DOHH2 (cell line): ENCODE measurements at regions not wholly inside any gene's neighbourhood (a gene's known extent, or its start where the extent isn't known, plus 50 kb on each side); places are given as distances from the start of the nearest gene placed in this dataset.
A peak's percentile ranks its signal among the peaks of the same experiment; 100 is the strongest.

Source experiments
- H3F3A ChIP-seq: fragments of 200-600 bp; sonication (generic), shearing (Covaris generic); 2 replicates; pipeline ENCODE4 v1.6.0; 2016; ENCODE audit warnings: antibody characterized with exemption, mild to moderate bottlenecking; ENCODE audit not compliant: control insufficient read depth, insufficient read depth
- H3K27ac ChIP-seq: fragments of 200-600 bp; sonication (generic); 2 replicates; pipeline ENCODE4 v1.5.1; 2014; ENCODE audit warnings: low read depth, mild to moderate bottlenecking, low read length, moderate library complexity
- H3K27me3 ChIP-seq: fragments of 200-600 bp; sonication (generic); 2 replicates; pipeline ENCODE4 v1.6.1; 2014; ENCODE audit warnings: mild to moderate bottlenecking, low read length, mixed read lengths; ENCODE audit not compliant: control insufficient read depth
- H3K36me3 ChIP-seq: fragments of 200-600 bp; sonication (generic); 2 replicates; pipeline ENCODE4 v1.6.1; 2014; ENCODE audit warnings: mild to moderate bottlenecking, low read length, moderate library complexity, mixed read lengths; ENCODE audit not compliant: control insufficient read depth
- H3K4me1 ChIP-seq: fragments of 200-600 bp; sonication (generic); 2 replicates; pipeline ENCODE4 v1.6.1; 2014; ENCODE audit warnings: mild to moderate bottlenecking, low read length, mixed read lengths; ENCODE audit not compliant: control insufficient read depth
- H3K4me2 ChIP-seq: fragments of 200-600 bp; sonication (generic); 2 replicates; pipeline ENCODE4 v1.6.0; 2014; ENCODE audit warnings: mild to moderate bottlenecking, low read length, moderate library complexity
- H3K4me3 ChIP-seq: fragments of 200-600 bp; sonication (generic); 2 replicates; pipeline ENCODE4 v1.5.1; 2014; ENCODE audit warnings: mild to moderate bottlenecking, low read length, mixed read lengths
- H3K79me2 ChIP-seq: fragments of 200-600 bp; sonication (generic); 2 replicates; pipeline ENCODE4 v1.6.1; 2014; ENCODE audit warnings: mild to moderate bottlenecking, low read length, mixed read lengths; ENCODE audit not compliant: control insufficient read depth
- H3K9me2 ChIP-seq: fragments of 200-600 bp; sonication (generic); replicated peaks from 2 replicates; pipeline ENCODE4 v1.6.1; 2014; ENCODE audit warnings: mild to moderate bottlenecking, low read length, mixed read lengths; ENCODE audit not compliant: control insufficient read depth
- H3K9me3 ChIP-seq: fragments of 200-600 bp; sonication (generic); 2 replicates; pipeline ENCODE4 v1.6.1; 2014; ENCODE audit warnings: antibody characterized with exemption, low read length, mixed read lengths; ENCODE audit not compliant: control insufficient read depth, insufficient read depth
- H4K20me1 ChIP-seq: fragments of 200-600 bp; sonication (generic); 2 replicates; pipeline ENCODE4 v1.6.0; 2014; ENCODE audit warnings: low read depth, mild to moderate bottlenecking, antibody characterized with exemption, low read length, moderate library complexity; ENCODE audit not compliant: control insufficient read depth, insufficient read depth
- CTCF ChIP-seq: fragments of 200-600 bp; sonication (generic); IDR thresholded peaks from one replicate; pipeline ENCODE4 v1.5.1; 2014; ENCODE audit warnings: antibody characterized with exemption, mild to moderate bottlenecking, low read depth, low read length; ENCODE audit not compliant: poor library complexity, severe bottlenecking
- EZH2phosphoT487 ChIP-seq: fragments of 200-600 bp; sonication (generic); IDR thresholded peaks from 2 replicates; pipeline ENCODE4 v1.6.1; 2017; ENCODE audit warnings: borderline replicate concordance, mild to moderate bottlenecking, antibody characterized with exemption, low read length, moderate library complexity, mixed read lengths

GRCh38 chr21:33974513-33975468 is 59.2 kb upstream of the ATP5PO start:
- Histone ChIP-seq H4K20me1 (no peaks in the 10 kb centered on the region), H3K36me3 (no peaks in the 10 kb centered on the region), H3K79me2 (no peaks in the 10 kb centered on the region), H3K27ac (peak overlapping the region; percentile 78), H3K9me2 (no peaks in the 10 kb centered on the region), H3K4me3 (peak overlapping the region; percentile 63), H3K4me2 (peak overlapping the region; percentile 77), H3K4me1 (peaks cover 44% of the 10 kb centered on the region), H3K27me3 (no peaks in the 10 kb centered on the region), H3F3A (peaks cover 9% of the 10 kb centered on the region; the same call in 1 of the 2 replicates), H3K9me3 (no peaks in the 10 kb centered on the region)
- no peak for TF ChIP-seq EZH2phosphoT487
- no peak for TF ChIP-seq CTCF

- Histone ChIP-seq H3K4me3 (no peak overlapping the region), H3K27ac (no peak overlapping the region), H3K4me1 (peaks cover 51% of the 10 kb centered on the region)
These were observed 57.7 kb upstream of the ATP5PO start for GRCh38 chr21:33973268-33973667.

GRCh38 chr21:33972539-33972938 is 56.9 kb upstream of the ATP5PO start:
- no peaks in the 10 kb centered on the region for H3K36me3 ChIP-seq
- no peak overlapping the region for H3K4me3 ChIP-seq
- H4K20me1 ChIP-seq = no peaks in the 10 kb centered on the region
- H3K27ac ChIP-seq = no peak overlapping the region
- no peaks in the 10 kb centered on the region for H3K79me2 ChIP-seq
- H3K4me2 ChIP-seq = no peak overlapping the region
- peaks cover 9% of the 10 kb centered on the region; the same call in 1 of the 2 replicates for H3F3A ChIP-seq
- H3K27me3 ChIP-seq = no peaks in the 10 kb centered on the region
- H3K9me2 ChIP-seq = no peaks in the 10 kb centered on the region
- TF ChIP-seq CTCF (no peak), EZH2phosphoT487 (no peak)
- no peaks in the 10 kb centered on the region; the same call in 1 of the 2 replicates for H3K9me3 ChIP-seq
- peaks cover 49% of the 10 kb centered on the region for H3K4me1 ChIP-seq

More at GRCh38 chr21:33973268-33973667, 57.7 kb upstream of the ATP5PO start:
- Histone ChIP-seq H3K4me2 (no peak overlapping the region), H3K27me3 (no peaks in the 10 kb centered on the region), H3K36me3 (no peaks in the 10 kb centered on the region), H4K20me1 (no peaks in the 10 kb centered on the region), H3K9me2 (no peaks in the 10 kb centered on the region), H3K79me2 (no peaks in the 10 kb centered on the region), H3F3A (peaks cover 9% of the 10 kb centered on the region; the same call in 1 of the 2 replicates), H3K9me3 (no peaks in the 10 kb centered on the region; the same call in 1 of the 2 replicates)
- TF ChIP-seq EZH2phosphoT487 (no peak), CTCF (no peak)
